Neural cell (in vitro differentiated cells): ENCODE measurements at regions not wholly inside any gene's neighbourhood (a gene's known extent, or its start where the extent isn't known, plus 50 kb on each side); places are given as distances from the start of the nearest gene placed in this dataset.

Source experiments
- CTCF ChIP-seq: fragments of 450-650 bp; IDR thresholded peaks from 2 replicates; pipeline ENCODE4 v1.5.1; 2014; ENCODE audit warnings: antibody characterized with exemption, mild to moderate bottlenecking, moderate library complexity; ENCODE audit not compliant: poor library complexity, severe bottlenecking
- TAF1 ChIP-seq: IDR thresholded peaks from 2 replicates; pipeline ENCODE4 v1.6.1; 2012; ENCODE audit warnings: low read depth

GRCh38 chrY:19644889-19645638, 99.5 kb downstream of the KDM5D start:
- no peak for TF ChIP-seq CTCF
- no peak for TF ChIP-seq TAF1
